Pulmonary artery endothelial cell (primary cell): ENCODE measurements at regions not wholly inside any gene's neighbourhood (a gene's known extent, or its start where the extent isn't known, plus 50 kb on each side); places are given as distances from the start of the nearest gene placed in this dataset.

ENCODE experiments used
- DNase-seq: peaks from one replicate; pipeline ENCODE4 v3.0.0-alpha.2; 2011; ENCODE audit warnings: low read depth, low spot score

- DNase-seq, result no peak
Measured at GRCh38 chr6:167493976-167494697, 169.3 kb downstream of the TTLL2 start.

- no peak for DNase-seq
Measured at GRCh38 chr6:167494698-167495435, 170.0 kb downstream of the TTLL2 start.

- no peak for DNase-seq
Measured at GRCh38 chr6:167495506-167496401, 170.9 kb downstream of the TTLL2 start.

- DNase-seq, result no peak
Measured at GRCh38 chr6:167496707-167497106, 171.8 kb downstream of the TTLL2 start.

- no peak for DNase-seq
Measured at GRCh38 chr6:167497428-167498056, 172.7 kb downstream of the TTLL2 start.

GRCh38 chr6:167499161-167499660 lies 174.3 kb downstream of the TTLL2 start:
- no peak for DNase-seq

- DNase-seq, result no peak
Measured at GRCh38 chr6:167500961-167501360, 176.1 kb downstream of the TTLL2 start.

GRCh38 chr6:167501831-167502385 lies 177.0 kb downstream of the TTLL2 start:
- no peak for DNase-seq

GRCh38 chr6:167502471-167502870 lies 177.6 kb downstream of the TTLL2 start:
- no peak for DNase-seq

- DNase-seq, result no peak
Measured at GRCh38 chr6:167504385-167504961, 179.6 kb downstream of the TTLL2 start.

GRCh38 chr6:167505199-167505598 lies 180.3 kb downstream of the TTLL2 start:
- no peak for DNase-seq

GRCh38 chr6:167505782-167506181 lies 180.9 kb downstream of the TTLL2 start:
- no peak for DNase-seq

- no peak for DNase-seq
Measured at GRCh38 chr6:167506443-167507301, 181.8 kb downstream of the TTLL2 start.

GRCh38 chr6:167507376-167507945 lies 182.6 kb downstream of the TTLL2 start:
- DNase-seq, result no peak

GRCh38 chr6:167508919-167509852 lies 184.3 kb downstream of the TTLL2 start:
- no peak for DNase-seq

GRCh38 chr6:167509853-167510220 lies 185.0 kb downstream of the TTLL2 start:
- no peak for DNase-seq

GRCh38 chr6:167510648-167511047 lies 185.8 kb downstream of the TTLL2 start:
- no peak for DNase-seq

- DNase-seq, result no peak
Measured at GRCh38 chr6:167512696-167513375, 187.9 kb downstream of the TTLL2 start.
